ENCODE measurements at regions not wholly inside any gene's neighbourhood (a gene's known extent, or its start where the extent isn't known, plus 50 kb on each side); places are given as distances from the start of the nearest gene placed in this dataset.

- Histone ChIP-seq H3K36me3 (no peaks in the 10 kb centered on the region), H3K4me3 (no peak overlapping the region), H3K9me3 (no peaks in the 10 kb centered on the region), H3K27me3 (no peaks in the 10 kb centered on the region), H3K27ac (no peak overlapping the region), H3K4me1 (no peaks in the 10 kb centered on the region)
- TF ChIP-seq POLR2A (IDR thresholded peaks at IDR 0.05), result no peak
- no peak for TF ChIP-seq POLR2AphosphoS5 (IDR thresholded peaks at IDR 0.05; ENCODE audit: insufficient read depth in 1 of 2, low read depth in 1 of 2)
- no peak for TF ChIP-seq CTCF (IDR thresholded peaks at IDR 0.05)
- DNase-seq (ENCODE audit: extremely low spot score in 2 of 2), result no peak
- intact Hi-C loops (cut with DNase I), result no loop called here
These were observed 421.2 kb upstream of the TENM3 start for GRCh38 chr4:181822005-181822375.

GRCh38 chr4:181823183-181823582 is 420.0 kb upstream of the TENM3 start:
- no peaks in the 10 kb centered on the region for H3K36me3 ChIP-seq
- H3K4me3 ChIP-seq, result no peak overlapping the region
- H3K9me3 ChIP-seq, result no peaks in the 10 kb centered on the region
- no peak for DNase-seq (ENCODE audit: extremely low spot score in 2 of 2)
- no peak overlapping the region for H3K27ac ChIP-seq
- intact Hi-C loops (cut with DNase I), result no loop called here
- TF ChIP-seq POLR2AphosphoS5 (IDR thresholded peaks at IDR 0.05; ENCODE audit: insufficient read depth in 1 of 2, low read depth in 1 of 2) (no peak), POLR2A (IDR thresholded peaks at IDR 0.05) (no peak), CTCF (IDR thresholded peaks at IDR 0.05) (no peak)
- no peaks in the 10 kb centered on the region for H3K4me1 ChIP-seq
- H3K27me3 ChIP-seq, result no peaks in the 10 kb centered on the region

- no peaks in the 10 kb centered on the region for H3K9me3 ChIP-seq
- TF ChIP-seq POLR2AphosphoS5 (IDR thresholded peaks at IDR 0.05; ENCODE audit: insufficient read depth in 1 of 2, low read depth in 1 of 2), result no peak
- no peak for TF ChIP-seq CTCF (IDR thresholded peaks at IDR 0.05)
- TF ChIP-seq POLR2A (IDR thresholded peaks at IDR 0.05), result no peak
- no peaks in the 10 kb centered on the region for H3K27me3 ChIP-seq
- H3K27ac ChIP-seq, result no peak overlapping the region
- intact Hi-C loops (cut with DNase I), result no loop called here
- no peak for DNase-seq (ENCODE audit: extremely low spot score in 2 of 2)
- H3K4me3 ChIP-seq, result no peak overlapping the region
- H3K36me3 ChIP-seq, result no peaks in the 10 kb centered on the region
- no peaks in the 10 kb centered on the region for H3K4me1 ChIP-seq
These were observed 419.6 kb upstream of the TENM3 start for GRCh38 chr4:181823645-181824044.

GRCh38 chr4:181825564-181825963 is 417.6 kb upstream of the TENM3 start:
- H3K27me3 ChIP-seq, result no peaks in the 10 kb centered on the region
- TF ChIP-seq CTCF (IDR thresholded peaks at IDR 0.05) (no peak), POLR2A (IDR thresholded peaks at IDR 0.05) (no peak), POLR2AphosphoS5 (IDR thresholded peaks at IDR 0.05; ENCODE audit: insufficient read depth in 1 of 2, low read depth in 1 of 2) (no peak)
- H3K9me3 ChIP-seq, result no peaks in the 10 kb centered on the region
- no peaks in the 10 kb centered on the region for H3K4me1 ChIP-seq
- no peak for DNase-seq (ENCODE audit: extremely low spot score in 2 of 2)
- intact Hi-C loops (cut with DNase I), result no loop called here
- H3K36me3 ChIP-seq, result no peaks in the 10 kb centered on the region
- H3K27ac ChIP-seq, result no peak overlapping the region
- H3K4me3 ChIP-seq, result no peak overlapping the region

- no peaks in the 10 kb centered on the region for H3K27me3 ChIP-seq
- TF ChIP-seq POLR2AphosphoS5 (IDR thresholded peaks at IDR 0.05; ENCODE audit: insufficient read depth in 1 of 2, low read depth in 1 of 2), result no peak
- TF ChIP-seq CTCF (IDR thresholded peaks at IDR 0.05), result no peak
- no peak for TF ChIP-seq POLR2A (IDR thresholded peaks at IDR 0.05)
- no peaks in the 10 kb centered on the region for H3K36me3 ChIP-seq
- DNase-seq (ENCODE audit: extremely low spot score in 2 of 2), result no peak
- H3K4me1 ChIP-seq, result no peaks in the 10 kb centered on the region
- intact Hi-C loops (cut with DNase I), result no loop called here
- no peak overlapping the region for H3K27ac ChIP-seq
- no peak overlapping the region for H3K4me3 ChIP-seq
- no peaks in the 10 kb centered on the region for H3K9me3 ChIP-seq
These were observed 416.0 kb upstream of the TENM3 start for GRCh38 chr4:181827246-181827645.

Data from vagina (tissue), 2 donors.